ENCODE measurements at regions not wholly inside any gene's neighbourhood (a gene's known extent, or its start where the extent isn't known, plus 50 kb on each side); places are given as distances from the start of the nearest gene placed in this dataset.

DNA sequence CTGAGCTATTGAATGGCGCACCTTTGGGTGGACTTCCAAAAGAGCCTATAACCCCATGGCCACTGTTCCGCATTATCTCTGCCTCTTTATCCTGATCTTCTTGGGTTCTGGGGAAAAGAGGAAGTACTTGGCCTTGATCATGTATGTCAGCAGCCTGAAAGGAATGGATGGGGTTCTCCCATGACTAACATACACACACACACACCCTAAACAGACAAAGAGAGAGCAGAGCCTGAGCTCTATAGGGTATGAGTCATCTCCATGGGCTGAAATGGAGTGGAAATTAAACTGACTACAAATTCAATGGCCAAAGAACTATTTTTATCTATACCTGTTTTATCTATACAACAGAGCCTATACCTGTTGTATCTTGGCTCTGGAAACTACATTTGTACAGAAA lies 141.5 kb upstream of the MTMR8 start:
- Histone ChIP-seq H3K36me3 (ENCODE audit: insufficient read depth in 1 of 2, low read depth in 1 of 2) (no peaks in the 10 kb centered on the region), H3K4me3 (no peak overlapping the region), H3K27ac (no peak overlapping the region), H3K9me3 (no peaks in the 10 kb centered on the region), H3K4me1 (no peaks in the 10 kb centered on the region), H3K27me3 (ENCODE audit: insufficient read depth in 3 of 3, low read length in 2 of 3) (peaks cover 0 to 7% (median 0%) of the 10 kb centered on the region in 3 donors)
- TF ChIP-seq, protein P1, sequence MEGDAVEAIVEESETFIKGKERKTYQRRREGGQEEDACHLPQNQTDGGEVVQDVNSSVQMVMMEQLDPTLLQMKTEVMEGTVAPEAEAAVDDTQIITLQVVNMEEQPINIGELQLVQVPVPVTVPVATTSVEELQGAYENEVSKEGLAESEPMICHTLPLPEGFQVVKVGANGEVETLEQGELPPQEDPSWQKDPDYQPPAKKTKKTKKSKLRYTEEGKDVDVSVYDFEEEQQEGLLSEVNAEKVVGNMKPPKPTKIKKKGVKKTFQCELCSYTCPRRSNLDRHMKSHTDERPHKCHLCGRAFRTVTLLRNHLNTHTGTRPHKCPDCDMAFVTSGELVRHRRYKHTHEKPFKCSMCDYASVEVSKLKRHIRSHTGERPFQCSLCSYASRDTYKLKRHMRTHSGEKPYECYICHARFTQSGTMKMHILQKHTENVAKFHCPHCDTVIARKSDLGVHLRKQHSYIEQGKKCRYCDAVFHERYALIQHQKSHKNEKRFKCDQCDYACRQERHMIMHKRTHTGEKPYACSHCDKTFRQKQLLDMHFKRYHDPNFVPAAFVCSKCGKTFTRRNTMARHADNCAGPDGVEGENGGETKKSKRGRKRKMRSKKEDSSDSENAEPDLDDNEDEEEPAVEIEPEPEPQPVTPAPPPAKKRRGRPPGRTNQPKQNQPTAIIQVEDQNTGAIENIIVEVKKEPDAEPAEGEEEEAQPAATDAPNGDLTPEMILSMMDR (IDR thresholded peaks at IDR 0.05), result no peak
- no peak for DNase-seq
- ATAC-seq, result no peak
- intact Hi-C loops (cut with DNase I), result no loop called here
- 86 to 98% (median 90%) methylated on average over 2 of the region's 2 CpGs for WGBS, 3 donors

Data from psoas muscle (tissue), 7 donors.